CD4-positive, alpha-beta T cell treated with Interleukin-4 for 4 hours (primary cell): ENCODE measurements at regions not wholly inside any gene's neighbourhood (a gene's known extent, or its start where the extent isn't known, plus 50 kb on each side); places are given as distances from the start of the nearest gene placed in this dataset.

ENCODE experiments used
- DNase-seq: peaks from one replicate; pipeline ENCODE4 v3.0.0-alpha.2; 2020

GRCh38 chr11:43576320-43576802 is 104.2 kb upstream of the HSD17B12 start:
- no peak for DNase-seq

- no peak for DNase-seq
Observed at GRCh38 chr11:43576803-43577521, 103.6 kb upstream of the HSD17B12 start.

- DNase-seq: no peak
Observed at GRCh38 chr11:43577566-43578264, 102.8 kb upstream of the HSD17B12 start.

- no peak for DNase-seq
Observed at GRCh38 chr11:43578346-43579170, 102.0 kb upstream of the HSD17B12 start.

- no peak for DNase-seq
Observed at GRCh38 chr11:43579171-43579918, 101.2 kb upstream of the HSD17B12 start.

- no peak for DNase-seq
Observed at GRCh38 chr11:43579919-43580276, 100.6 kb upstream of the HSD17B12 start.

GRCh38 chr11:43580735-43581369 is 99.7 kb upstream of the HSD17B12 start:
- DNase-seq: no peak

- no peak for DNase-seq
Observed at GRCh38 chr11:43581370-43582023, 99.0 kb upstream of the HSD17B12 start.

GRCh38 chr11:43582024-43582862 is 98.3 kb upstream of the HSD17B12 start:
- no peak for DNase-seq

GRCh38 chr11:43582863-43583462 is 97.6 kb upstream of the HSD17B12 start:
- DNase-seq: no peak

GRCh38 chr11:43583548-43583947 is 97.0 kb upstream of the HSD17B12 start:
- DNase-seq: no peak

- DNase-seq: no peak
Observed at GRCh38 chr11:43585877-43586608, 94.5 kb upstream of the HSD17B12 start.

- no peak for DNase-seq
Observed at GRCh38 chr11:43589601-43590250, 90.8 kb upstream of the HSD17B12 start.

- no peak for DNase-seq
Observed at GRCh38 chr11:43601511-43601910, 79.0 kb upstream of the HSD17B12 start.

GRCh38 chr11:43602670-43603069 is 77.9 kb upstream of the HSD17B12 start:
- no peak for DNase-seq

GRCh38 chr11:43614214-43614613 is 66.3 kb upstream of the HSD17B12 start:
- no peak for DNase-seq

GRCh38 chr11:43619863-43620505 is 60.6 kb upstream of the HSD17B12 start:
- no peak for DNase-seq

GRCh38 chr11:43626798-43627197 is 53.7 kb upstream of the HSD17B12 start:
- no peak for DNase-seq
